ENCODE measurements at regions not wholly inside any gene's neighbourhood (a gene's known extent, or its start where the extent isn't known, plus 50 kb on each side); places are given as distances from the start of the nearest gene placed in this dataset.

GRCh38 chr20:10724449-10725173 lies 50.8 kb upstream of the JAG1 start:
- ATAC-seq = no peak
- H3K36me3 ChIP-seq = no peaks in the 10 kb centered on the region
- intact Hi-C loops (cut with DNase I) = no loop called here
- no peak for DNase-seq
- TF ChIP-seq CTCF (IDR thresholded peaks at IDR 0.05) = no peak
- H3K9me3 ChIP-seq = no peaks in the 10 kb centered on the region
- H3K27ac ChIP-seq = no peak overlapping the region
- H3K4me1 ChIP-seq = no peaks in the 10 kb centered on the region
- H3K27me3 ChIP-seq (ENCODE audit: low read depth) = no peaks in the 10 kb centered on the region
- no peak overlapping the region for H3K4me3 ChIP-seq

DNA sequence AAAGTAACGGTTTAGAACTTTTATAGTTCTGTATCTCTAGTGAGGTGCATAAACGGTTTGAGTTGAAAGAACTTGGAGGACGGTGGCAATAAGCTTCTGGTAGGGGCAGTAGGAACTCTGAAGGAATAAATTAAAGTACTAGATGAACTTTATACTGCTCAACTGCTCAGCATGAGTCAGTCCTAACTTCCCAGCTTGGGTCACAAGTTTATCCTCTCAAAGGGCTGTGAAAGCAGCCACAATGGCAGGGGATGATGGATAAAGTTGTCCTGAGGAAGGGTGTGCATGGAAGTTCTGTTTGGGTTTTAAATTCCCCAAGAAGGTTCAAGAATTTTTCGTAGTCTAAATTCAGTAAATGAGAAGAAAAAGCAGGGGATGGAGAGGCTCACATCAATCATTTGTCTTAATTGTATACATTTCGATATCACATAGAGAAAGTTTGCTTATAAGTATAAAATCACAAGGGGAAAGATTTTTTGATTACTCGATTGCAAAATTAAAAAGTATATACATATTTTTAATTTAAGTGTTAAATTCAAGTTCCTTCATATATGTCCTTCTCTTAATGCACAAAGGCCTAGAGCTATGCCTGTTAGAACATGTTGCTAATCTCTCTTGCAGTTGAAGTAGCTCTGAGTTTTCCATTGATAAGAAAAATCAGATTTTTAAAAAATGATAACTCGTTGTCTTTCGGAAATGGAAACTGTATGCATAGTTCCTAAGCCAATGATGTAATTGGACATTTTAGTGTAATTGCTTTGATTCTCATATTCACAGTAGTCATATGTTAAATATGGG lies 55.3 kb upstream of the JAG1 start:
- intact Hi-C loops (cut with DNase I) = no loop called here
- TF ChIP-seq CTCF (IDR thresholded peaks at IDR 0.05) = no peak
- ATAC-seq = no peak
- Histone ChIP-seq H3K9me3 (no peaks in the 10 kb centered on the region), H3K27ac (no peak overlapping the region), H3K4me1 (no peaks in the 10 kb centered on the region), H3K4me3 (no peak overlapping the region), H3K36me3 (no peaks in the 10 kb centered on the region), H3K27me3 (ENCODE audit: low read depth) (no peaks in the 10 kb centered on the region)
- DNase-seq = no peak

DNA sequence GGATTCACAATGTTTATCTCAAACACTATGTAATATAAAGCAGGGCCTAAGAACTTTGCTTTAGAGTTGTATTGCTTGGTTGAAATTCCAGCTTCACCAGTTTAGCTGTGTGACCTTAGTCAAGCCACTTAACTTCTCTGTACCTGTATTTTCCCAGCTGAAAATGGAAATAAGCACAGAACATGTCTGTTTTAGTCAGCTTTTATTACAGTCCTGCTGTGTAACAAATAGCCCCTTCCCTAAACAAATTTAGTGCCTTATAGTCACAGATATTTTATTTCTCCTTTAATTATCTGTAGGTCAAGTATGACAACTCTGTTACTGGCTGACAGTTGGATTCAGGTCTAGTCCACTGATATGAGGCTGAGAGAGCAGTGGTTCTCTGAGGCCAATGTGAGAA lies 56.0 kb upstream of the JAG1 start:
- ATAC-seq = no peak

DNA sequence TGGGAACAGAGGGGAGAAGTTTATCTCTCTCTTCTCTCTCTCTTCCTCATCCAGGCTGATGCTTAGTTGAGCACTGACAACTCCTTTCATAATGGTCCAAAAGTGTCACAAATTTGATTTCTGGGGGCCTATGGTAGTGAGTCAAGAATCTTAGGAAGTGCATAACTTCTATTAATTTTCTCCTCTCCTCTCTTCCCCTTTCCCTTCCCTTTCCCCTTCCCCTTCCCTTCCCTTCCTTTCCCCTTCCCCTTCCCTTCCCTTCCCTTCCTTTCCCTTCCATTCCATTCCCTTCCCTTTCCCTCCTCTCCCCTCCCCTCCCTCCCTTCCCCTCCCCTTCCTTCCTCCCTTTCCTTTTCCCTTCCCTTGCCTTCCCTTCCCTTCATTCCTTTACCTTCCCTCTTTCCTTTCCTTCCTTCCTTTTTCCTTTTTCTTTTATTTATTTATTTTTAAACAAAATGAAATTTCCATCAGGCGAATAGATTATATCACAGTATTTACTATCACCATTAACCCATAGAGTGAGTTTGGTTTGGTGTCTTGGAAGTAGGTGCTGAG lies 56.9 kb upstream of the JAG1 start:
- TF ChIP-seq CTCF (IDR thresholded peaks at IDR 0.05) = no peak
- H3K27me3 ChIP-seq (ENCODE audit: low read depth) = no peaks in the 10 kb centered on the region
- no peak overlapping the region for H3K4me3 ChIP-seq
- no peaks in the 10 kb centered on the region for H3K36me3 ChIP-seq
- no peaks in the 10 kb centered on the region for H3K9me3 ChIP-seq
- H3K4me1 ChIP-seq = peaks cover 10% of the 10 kb centered on the region
- intact Hi-C loops (cut with DNase I) = no loop called here
- ATAC-seq (no peak), DNase-seq (no peak)
- H3K27ac ChIP-seq = no peak overlapping the region

More for the DNA sequence above, 56.0 kb upstream of the JAG1 start:
- no peaks in the 10 kb centered on the region for H3K27me3 ChIP-seq (ENCODE audit: low read depth)
- no peak overlapping the region for H3K4me3 ChIP-seq
- TF ChIP-seq CTCF (IDR thresholded peaks at IDR 0.05) = no peak
- H3K4me1 ChIP-seq = peaks cover 1% of the 10 kb centered on the region
- no peaks in the 10 kb centered on the region for H3K36me3 ChIP-seq
- H3K9me3 ChIP-seq = no peaks in the 10 kb centered on the region
- intact Hi-C loops (cut with DNase I) = no loop called here
- DNase-seq = no peak
- no peak overlapping the region for H3K27ac ChIP-seq

DNA sequence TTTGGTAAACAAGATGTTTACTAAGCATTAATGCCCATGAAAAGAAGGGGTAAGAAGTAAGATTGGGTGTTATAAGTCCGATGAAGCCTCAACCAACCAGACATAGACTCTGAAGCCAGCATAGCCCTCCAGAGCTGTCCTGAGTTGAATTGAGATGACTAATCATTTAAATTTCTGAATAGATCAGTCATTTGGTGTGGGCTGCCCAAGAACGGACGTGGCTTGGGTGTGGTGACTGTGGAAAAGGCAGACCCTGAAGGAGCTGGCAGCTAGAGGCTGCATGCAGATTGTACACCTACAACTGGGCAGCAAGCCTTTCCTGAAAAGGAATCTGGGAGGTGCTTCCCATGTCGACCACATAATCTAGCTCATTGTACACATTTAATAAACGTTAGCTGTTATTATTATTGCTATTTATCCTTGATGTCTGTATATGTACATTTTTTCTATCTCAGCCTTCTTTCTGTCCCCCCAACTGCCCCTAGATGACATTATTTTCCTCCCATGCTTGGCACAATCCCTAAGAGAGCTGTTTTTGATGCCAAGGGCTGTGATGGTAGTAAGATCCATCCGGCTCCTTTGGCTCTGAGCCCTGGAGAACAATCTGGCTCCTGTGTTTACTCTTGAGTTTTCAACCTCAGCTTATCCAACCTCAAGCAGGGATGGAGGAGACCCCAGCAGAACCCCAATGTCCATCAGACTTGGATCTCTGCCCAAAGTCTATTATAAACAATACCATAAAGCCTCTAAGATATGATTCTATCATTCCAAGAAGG lies 57.6 kb upstream of the JAG1 start:
- H3K4me1 ChIP-seq = peaks cover 12% of the 10 kb centered on the region
- no peak overlapping the region for H3K27ac ChIP-seq
- no peak for DNase-seq
- ATAC-seq = no peak
- H3K36me3 ChIP-seq = no peaks in the 10 kb centered on the region
- no peaks in the 10 kb centered on the region for H3K27me3 ChIP-seq (ENCODE audit: low read depth)
- no peaks in the 10 kb centered on the region for H3K9me3 ChIP-seq
- TF ChIP-seq CTCF (IDR thresholded peaks at IDR 0.05) = no peak
- intact Hi-C loops (cut with DNase I) = no loop called here
- H3K4me3 ChIP-seq = no peak overlapping the region
